ENCODE measurements at regions not wholly inside any gene's neighbourhood (a gene's known extent, or its start where the extent isn't known, plus 50 kb on each side); places are given as distances from the start of the nearest gene placed in this dataset.
"Not testable (repeated sequence)": the region's sequence is repeated elsewhere in the genome, so short reads cannot be mapped to it uniquely, and the experiment has no call there.

DNA sequence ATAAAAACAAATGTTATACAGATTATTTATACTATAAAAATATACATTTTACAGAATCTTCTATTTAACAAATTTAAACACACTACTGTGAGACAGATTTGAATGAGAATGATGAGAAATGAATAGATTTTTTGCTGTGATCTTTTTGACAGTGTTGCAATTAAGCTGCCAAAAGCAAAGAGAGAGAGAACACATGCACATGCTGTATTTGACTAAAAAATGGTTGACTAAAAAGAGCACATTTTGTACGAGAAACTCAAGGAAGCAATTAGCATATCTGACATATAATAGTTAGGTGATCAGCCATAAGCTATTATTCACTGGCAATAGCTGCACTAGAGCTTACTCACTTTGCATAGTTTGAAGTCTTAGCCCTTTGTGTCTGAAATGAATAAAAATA lies 115.8 kb downstream of the SYT10 start:
- no peak for DNase-seq

DNA sequence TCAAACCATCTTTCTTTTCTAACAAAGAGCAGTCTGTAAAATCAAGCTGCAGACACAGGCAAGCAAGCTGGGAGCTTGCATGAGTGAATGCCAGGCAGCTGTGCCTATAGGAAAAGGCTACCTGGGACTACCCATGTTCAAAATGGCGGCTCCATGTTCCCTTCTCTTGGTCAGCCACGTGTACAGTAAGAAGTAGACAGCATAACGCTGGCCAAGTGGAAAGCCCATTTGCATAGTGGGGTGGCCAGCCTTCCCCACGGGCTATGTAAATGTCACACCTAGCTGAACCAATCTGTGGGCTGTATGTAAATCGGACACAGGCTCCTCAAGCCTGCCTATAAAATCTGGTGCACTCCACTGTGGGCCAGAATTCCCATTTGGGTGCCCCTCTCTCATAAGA lies 117.1 kb downstream of the SYT10 start:
- peak in 1 of 2 experiments; percentile 16 for DNase-seq

DNA sequence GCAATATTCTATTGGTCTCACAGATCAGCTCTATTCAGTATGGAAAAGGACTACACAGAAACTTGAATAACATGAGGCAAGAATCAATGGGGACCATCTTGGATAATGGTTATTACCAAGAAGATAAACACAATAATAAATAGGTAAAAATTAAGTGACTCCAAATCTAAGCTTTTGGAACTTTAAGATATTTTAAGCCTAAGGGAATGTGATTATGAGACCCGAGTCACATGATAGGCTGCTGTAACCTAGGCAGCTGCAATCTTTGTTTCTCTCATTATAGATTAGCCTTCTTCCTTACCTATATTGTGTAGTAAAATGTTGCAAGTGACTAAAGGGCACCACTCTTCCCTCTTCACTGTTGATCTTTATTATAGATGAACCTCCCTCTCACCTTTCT lies 121.9 kb downstream of the SYT10 start:
- DNase-seq: no peak

DNA sequence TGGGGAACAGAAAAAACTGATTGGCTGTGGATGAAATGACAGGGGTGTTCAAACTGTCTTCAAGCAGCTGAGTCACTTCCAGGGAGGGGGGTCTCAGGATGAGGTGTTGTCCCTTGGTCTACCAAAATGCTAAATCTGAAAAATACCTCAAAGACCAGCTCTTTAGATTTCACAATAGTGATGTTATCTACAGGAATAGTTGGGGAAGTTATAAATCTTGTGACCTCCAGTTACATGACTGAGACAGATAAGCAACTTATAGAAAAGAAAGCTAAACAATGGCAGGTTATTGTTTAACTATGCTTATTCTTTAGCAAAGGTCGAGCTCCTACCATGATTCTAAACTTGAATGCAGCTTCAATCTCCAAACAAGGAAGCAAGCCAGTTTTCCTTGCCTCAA lies 125.4 kb downstream of the SYT10 start:
- no peak for DNase-seq

DNA sequence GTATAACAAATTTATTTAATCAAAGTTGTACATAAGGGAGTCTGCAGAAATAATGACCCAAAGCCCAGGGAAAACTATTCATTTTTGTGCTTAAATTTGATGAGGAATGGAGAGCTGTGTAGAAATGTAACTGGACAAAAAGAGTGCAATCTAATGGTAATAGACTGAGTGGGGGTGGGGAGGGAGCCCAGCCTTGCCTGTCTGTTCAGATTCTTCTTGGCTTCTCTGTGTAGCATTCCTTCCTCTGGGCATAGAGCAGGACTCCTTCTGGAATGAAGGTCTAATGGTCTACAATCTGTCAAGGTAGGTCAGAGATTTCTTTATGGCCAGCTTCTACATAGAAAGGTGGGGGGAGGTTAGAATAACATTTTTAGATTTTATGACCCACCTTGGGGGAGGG lies 126.1 kb downstream of the SYT10 start:
- no peak for DNase-seq

DNA sequence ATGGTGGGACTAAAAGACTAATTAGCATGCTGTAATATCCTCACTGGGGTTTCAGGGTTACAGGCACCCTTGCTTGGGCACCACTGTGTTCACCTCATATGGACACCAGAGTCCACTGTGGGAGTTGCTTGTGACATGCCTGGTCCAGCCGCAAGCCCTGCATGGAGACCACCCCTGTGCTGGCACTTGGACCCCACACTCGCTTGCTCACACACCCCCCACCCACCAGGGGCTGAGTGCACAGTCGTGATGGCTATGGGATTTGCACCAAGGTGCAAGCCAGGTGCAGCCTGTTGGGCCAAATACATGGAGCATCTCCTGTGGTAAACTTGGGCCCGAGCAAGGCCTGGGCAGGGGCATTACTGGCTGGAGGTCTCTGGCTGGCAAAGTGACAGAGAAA lies 129.1 kb downstream of the SYT10 start:
- no peak for DNase-seq

DNA sequence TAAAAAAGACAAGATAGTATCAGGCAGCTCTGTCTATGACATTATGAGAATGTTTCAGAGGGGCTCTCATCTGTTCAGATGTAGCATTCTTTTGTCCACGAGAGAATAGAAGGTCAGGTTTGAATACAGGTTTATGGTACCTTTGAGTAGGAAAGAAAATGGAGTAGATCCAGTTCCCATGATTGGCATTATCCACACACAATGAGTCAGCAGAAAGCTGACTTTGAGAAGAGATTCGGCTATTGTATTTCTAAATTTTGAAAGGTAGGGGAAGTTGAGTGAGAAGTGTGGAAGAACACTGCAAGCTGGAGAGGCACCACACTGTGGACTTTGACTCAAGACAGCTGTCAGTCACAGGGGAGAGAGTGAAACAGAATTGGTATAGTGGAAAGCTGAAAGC lies 135.4 kb downstream of the SYT10 start:
- DNase-seq: no peak

DNA sequence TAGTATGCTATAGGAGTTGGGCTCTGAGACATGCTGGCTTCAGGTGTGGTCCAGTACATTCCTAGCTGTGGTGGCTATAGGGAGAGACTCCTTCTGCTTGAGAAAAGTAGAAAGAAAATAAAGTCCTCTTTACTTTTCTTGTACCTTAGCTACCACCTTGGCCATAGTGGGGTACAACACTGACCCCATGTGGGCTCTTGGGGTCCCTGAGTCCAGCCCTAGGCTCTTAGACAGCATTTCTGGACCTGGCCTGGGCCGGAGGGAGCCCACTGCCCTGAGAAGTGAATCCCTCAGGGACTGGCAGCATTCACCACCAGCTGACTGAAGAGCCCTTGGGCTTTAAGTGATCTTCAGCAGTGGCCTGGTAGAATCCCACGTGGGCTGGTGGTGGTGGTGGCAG lies 143.1 kb downstream of the SYT10 start:
- DNase-seq: no peak

DNA sequence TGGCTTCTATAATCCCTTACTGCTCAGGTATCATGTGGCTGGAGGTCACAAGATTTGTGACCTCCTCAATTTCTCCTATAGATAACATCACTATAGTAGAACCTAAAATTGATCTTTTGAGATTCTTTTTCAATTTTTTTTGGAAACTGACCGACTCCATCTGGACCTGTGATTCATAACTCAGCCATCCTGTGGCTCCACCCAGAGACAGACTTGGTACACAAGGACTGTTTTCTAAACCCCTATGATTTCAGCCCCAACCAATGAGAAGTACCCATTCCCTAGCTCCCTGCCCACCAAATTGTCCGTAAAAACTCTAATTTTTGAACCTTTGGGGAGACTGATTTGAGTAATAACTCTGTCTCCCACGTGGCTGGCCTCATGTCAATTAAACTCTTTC lies 148.9 kb downstream of the SYT10 start:
- DNase-seq: no peak

DNA sequence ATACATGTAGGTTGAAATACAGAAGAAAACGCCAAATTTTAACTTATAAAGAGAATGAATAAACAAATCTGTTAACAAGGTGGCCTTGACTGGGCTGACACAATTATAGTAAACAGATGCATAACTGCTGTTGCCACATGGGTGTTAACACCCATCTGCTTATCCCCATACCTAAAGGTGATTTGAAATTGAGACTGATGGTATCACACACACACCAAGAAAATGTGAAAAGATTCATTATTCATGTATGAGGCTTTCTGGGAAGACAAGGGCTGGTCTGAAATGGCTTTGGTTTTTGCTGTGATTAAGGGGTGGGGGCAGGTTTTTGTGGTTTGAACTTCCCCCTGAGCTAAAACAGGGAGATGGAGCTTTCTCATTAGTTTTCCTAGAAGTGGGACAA lies 156.6 kb downstream of the SYT10 start:
- DNase-seq: no peak

DNA sequence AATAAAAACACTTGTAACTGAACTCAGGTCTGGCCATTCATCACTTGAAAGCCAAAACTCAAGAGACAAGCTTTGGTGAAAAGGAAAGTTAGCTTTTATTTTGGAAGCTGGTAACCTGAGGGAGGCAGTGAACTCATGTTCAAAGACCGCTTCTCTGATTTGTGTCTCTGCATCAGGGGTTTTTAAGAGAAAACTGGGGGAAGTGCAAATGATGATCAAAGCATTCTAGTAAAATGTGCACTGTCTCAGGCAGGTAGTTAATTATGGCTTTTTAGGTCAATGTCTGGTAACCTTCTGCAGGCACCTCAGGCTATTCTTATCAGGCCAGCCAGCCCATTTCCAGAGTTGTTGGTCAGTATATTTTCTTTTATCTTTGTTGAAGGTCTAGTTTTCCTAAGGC lies 162.2 kb downstream of the SYT10 start:
- no peak for DNase-seq

DNA sequence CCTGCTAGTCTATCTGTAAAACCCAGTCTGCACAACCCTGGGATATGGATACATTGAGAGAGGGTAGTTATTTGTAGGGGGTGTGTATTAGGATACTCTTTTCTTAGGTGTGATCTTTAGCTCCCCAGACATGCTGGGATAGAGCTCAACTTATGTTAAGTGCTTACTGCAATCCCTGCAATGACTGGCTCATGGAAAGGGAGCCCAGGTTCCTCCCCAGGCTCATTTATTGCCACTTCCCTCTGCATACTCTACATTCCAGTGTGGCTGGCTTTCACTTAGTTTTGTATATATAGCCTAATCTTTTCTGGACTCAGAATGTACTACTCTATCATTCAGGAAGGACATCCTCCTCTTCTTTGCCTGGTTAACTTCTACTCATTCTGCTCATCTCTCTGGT lies 172.0 kb downstream of the SYT10 start:
- DNase-seq: no peak

DNA sequence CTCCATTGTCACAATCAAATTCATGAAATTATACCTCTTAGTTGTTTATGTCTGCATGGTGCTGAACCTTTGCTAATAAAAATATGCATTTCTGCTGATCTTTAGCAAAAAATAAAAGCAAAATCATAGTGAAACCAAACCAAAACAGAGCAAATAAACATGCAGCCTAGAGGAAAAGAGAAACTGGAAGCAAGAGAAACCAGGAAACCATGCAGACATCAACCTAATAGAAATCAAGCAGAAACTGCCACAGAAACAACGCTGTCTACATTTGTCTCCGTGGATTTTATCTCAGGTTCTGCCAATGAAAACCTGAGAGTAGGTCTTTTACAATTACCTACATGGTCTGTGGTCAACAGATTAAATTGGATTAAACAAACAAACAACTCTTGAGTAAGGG lies 173.7 kb downstream of the SYT10 start:
- DNase-seq: no peak

DNA sequence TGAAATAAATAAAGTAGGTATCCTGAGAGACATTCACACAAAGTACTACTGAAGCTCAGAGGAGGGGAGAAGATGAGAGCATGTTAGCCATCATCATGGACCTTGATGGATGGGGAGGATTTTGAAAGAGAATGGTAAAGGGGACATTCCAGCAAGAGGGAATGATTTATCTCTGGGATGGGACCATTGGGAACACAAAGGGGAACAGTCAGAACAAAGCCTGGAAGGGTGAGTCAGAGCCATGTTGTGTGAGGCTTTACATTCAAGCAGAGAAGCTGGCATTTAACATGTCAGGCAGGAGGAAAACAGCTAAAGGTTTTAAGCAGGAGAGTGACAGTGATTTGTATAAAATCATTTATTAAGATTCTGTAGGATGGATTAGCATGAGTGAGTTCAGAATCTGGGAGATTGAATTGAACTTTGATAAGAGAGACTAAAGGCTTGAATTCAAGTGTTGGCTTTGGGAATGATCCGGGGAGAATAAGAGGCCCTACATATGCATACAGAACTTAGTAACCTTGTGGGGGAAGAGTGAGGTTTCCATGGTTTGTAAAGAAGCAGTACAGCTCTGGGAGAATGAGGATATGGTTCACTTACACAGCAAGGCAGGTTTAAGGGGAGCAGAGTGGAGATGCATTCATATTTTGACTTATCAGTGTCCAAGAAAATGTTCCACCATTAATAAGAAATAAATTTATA lies 174.4 kb downstream of the SYT10 start:
- DNase-seq: no peak

DNA sequence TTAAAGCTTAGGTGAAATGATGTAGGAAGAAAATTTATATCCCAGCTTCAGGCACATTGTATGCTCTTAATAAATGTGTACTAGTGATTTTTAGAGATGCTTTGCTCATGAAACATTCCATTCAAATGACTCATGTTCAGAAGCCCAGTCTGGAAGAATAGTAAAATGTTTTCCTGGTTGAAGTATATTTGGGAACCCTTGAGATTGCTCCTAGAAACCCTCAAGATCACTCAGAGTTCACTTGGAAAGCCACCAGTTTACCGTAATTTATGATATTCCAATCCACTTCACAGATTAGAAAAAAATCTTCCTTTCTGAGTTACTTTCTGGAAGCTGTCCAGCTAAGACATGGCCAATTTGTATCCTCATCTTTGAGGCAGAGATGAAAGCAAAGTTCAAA lies 186.4 kb downstream of the SYT10 start:
- DNase-seq: no peak

DNA sequence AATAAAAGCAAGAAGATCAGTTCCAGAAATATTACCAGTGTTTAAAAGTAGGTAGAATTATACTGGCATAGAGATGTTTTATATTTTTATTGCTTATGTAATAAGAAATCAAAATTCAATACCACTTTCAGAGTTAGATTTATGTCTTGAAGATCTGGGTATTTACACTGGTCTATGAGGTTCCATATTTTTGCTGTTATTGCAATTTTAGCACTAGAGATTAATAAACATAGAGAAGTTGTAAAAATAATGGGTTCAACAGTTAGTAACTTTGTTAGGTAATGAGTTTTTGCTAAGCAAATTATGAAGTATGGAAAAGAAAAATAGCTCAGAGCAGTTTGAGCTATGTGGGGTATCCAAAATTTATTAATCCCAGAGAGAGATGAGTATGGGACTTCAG lies 188.1 kb downstream of the SYT10 start:
- no peak for DNase-seq

DNA sequence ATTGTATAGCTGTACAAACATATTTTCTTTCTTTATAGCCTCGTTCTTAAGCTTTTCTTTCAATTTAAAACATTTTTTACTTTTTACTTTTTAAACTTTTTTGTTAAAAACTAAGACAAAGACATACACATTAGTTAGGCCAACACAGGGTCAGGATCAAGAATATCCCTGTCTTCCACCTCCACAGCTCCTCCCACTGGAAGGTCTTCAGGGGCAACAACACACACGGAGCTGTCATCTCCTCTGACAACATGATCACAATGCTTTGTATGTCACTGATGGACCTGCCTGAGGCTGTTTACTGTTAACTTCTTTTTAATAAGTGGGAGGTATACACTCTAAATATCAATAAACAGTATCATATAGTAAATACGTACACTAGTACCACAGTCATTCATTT lies 191.3 kb downstream of the SYT10 start:
- no peak for DNase-seq

DNA sequence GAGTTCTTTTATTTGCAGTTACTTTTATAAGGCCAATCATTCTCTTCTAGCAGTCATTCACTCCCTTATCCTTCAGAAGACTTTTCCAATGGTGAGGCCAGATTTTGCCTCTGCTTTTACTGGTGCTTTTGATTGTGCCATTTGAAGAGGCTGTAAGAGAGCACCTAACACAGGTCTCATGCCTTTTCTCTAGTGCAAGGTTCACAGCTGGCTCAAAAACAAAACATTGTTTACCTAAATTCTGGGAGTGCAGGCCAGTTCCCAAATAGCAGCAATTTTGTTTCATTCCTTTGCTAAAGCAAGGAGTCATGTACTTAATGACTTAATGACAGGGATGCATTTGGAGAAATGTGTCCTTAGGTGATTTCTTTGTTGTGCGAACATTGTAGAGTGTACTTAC lies 192.0 kb downstream of the SYT10 start:
- DNase-seq: no peak

DNA sequence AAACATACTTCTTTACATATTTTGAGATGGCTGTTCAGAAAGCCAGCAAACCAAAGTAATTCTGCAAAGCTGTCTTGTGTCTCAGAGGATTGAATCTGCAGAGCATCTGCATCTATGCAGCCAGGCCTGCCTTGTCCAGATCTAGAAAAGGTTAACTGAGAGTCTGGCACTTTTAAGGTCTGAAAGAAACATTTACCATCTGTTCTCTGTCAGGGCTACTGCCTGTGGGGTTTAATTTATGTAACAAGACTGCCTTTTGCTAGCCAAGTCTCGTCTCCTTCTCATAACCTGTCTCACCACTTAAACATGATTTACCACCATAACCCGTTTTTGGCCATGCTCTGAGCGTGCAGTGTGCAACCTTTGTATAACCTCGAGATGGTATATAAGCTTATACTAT lies 194.2 kb downstream of the SYT10 start:
- no peak for DNase-seq

DNA sequence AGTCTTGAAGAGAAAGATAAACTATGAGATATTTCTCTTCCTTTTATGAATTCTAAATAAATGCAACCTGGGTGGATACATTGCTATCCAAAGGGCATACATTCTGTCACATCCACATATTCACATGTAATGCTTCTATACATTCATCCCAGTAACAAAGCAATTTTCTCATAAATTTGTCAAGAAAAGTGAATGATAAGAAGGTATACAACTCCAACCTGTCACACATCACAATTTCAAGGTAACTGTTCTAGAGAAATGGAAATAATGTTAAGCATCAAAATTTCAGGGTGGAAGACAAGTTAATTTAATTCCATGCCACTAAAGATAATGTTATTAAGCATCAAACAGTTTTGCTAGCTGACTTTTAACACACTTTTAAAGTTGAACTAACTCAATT lies 212.9 kb downstream of the SYT10 start:
- no peak for DNase-seq

DNA sequence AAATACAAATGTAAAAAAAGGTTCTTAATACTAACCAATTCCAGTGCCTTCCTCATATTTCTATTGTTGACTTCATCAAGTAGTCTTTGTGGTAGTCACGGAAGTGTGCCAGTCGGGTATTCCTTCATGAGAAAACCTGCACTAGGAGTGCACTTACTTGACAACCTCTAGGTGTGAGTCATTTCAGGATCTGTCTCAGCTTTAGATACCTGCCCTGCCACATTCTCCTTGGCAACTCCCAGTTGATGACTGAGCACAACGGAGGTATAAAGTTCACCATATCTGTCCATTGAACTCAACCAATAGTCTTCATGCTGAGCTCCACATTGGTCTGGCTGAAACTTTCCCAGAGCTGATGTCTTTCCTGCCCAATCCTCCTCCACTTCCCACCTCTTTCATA lies 215.7 kb downstream of the SYT10 start:
- no peak for DNase-seq

DNA sequence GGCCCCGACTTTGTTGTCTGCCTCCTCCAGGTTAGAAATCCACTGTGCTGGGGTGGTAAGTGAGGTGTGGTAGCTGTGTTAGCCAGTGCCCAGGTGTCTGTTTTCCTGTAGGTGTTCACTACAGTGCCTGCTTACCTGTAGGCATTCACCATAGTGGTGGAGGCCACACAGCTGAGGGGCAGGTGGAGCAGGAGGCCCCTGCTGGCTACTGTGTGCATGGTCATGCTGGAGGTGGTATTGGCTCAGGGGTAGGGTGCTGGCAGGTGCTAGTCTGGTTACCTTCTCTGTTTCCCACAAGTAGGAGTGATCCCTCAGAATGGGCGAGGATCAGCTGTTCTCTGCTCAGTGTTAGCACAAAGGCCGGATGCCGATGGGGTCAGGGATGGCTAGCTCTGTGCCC lies 217.3 kb downstream of the SYT10 start:
- no peak for DNase-seq

DNA sequence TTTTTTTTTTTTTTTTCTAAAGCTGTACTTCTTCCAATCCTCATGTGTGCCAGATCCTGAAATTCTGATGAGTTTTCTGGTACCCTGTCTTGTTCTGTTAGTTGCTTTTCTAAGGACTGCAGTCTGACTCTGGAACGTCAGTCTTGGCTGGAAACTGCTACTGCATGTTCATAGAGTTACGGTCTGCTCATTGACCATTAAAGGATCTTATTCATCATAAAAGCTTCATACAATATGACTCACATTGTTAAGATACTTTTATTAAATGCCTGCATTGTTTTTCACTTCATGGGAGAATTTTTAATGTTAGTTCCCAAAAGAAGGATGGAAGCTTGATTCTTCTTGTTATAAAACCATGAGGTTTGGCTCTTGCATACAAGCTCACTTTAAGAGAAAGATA lies 233.6 kb downstream of the SYT10 start:
- DNase-seq: no peak

DNA sequence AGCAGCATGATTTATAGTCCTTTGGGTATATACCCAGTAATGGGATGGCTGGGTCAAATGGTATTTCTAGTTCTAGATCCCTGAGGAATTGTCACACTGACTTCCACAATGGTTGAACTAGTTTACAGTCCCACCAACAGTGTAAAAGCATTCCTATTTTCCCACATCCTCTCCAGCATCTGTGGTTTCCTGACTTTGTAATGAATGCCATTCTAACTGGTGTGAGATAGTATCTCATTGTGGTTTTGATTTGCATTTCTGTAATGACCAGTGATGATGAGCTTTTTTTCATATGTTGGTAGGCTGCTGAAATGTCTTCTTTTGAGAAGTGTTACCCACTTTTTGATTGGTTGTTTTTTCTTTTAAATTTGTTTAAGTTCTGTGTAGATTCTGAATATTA lies 245.2 kb downstream of the SYT10 start:
- DNase-seq: not testable (repeated sequence)

DNA sequence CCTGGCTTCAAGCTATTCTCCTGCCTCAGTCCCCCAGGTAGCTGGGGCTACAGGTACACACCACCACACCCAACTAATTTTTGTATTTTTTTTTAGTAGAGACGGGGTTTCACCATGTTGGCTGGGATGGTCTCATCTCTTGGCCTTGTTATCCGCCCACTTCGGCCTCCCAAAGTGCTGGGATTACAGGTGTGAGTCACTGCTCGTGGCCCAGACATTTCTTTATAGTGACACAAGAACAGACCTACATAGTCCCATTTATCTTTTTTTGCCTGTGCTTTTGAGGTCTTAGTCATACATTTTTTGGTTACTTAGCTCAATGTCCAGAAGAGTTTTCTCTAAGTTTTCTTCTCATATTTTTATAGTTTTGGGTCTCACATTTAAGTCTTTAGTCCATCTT lies 247.4 kb downstream of the SYT10 start:
- no peak for DNase-seq

DNA sequence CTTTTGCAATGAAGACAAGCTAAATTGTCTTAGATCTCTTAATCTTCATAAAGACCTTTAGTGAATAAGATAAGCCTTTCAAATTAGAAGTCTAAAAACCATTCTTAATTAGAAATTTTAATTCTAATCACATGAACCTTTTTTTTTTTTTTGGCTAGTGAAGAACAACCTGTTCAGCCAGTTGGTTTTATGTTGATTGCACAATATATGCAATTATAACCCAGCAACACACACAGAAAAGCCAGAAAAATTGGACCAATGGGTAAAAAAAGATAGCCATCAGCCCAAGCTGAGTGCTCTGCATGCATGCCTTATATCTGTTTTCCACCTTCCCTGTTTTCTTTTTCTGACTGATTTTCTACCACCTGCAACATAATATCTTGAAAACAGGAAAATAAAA lies 252.2 kb downstream of the SYT10 start:
- DNase-seq: no peak
